ENCODE measurements at regions not wholly inside any gene's neighbourhood (a gene's known extent, or its start where the extent isn't known, plus 50 kb on each side); places are given as distances from the start of the nearest gene placed in this dataset.
"Not testable (repeated sequence)": the region's sequence is repeated elsewhere in the genome, so short reads cannot be mapped to it uniquely, and the experiment has no call there.

DNA sequence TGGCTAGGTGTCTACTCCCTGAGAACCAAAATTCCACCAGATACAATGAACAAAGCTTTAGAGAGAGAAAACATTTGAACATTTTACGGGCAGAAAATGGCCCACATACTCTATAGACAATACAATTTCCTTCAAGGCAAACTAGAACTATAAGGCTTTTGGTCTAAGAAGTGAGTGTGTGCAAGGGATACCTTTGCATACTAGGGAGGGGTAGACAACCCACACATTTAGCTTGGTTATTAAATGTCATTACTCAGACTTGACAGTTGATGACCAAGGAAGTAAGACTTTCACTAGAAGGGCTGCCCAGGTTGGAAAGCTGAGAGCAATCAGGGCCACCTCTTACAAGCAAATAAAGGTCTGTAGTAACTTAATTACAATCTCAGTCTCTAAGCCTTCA, 64.0 kb upstream of the PLEKHM1 start:
- not testable (repeated sequence) for ATAC-seq

DNA sequence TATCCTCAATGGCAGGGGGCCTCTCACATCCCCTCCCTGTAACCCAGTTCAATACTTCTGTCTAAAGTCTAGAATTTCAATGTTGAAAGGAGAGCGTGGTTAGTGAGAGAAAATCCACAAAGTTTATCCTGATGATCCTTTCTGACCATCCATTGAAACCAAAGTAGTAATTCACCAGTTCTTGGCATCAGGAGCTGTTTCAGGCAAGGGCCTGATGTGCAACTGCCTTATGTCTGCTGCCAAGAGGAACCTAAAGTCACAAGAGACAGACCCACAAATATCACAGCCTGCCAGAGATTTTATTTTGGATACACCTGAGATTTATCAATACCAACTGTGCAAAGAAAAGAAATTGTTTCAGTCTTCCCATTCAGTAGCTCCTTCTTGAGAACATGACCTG, 68.3 kb upstream of the PLEKHM1 start:
- ATAC-seq: not testable (repeated sequence)

DNA sequence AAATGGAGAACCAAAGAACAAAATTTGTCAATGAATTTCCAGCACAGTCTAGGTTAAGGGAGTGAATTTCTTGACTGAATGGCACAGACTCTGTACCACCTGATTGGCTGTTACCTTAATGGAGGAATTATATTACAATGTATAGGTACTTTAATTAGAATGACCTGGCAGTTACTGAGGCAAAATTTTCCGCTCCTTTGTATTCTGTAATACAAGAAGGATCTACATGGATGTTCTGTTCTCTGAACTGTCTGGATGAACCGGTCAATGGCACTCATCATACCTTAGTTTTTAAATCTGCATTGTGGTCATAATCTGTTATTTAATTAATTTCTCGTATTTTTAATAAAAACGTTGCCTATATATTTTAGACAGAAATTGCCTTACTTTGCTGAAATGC, 72.3 kb upstream of the PLEKHM1 start:
- not testable (repeated sequence) for ATAC-seq

DNA sequence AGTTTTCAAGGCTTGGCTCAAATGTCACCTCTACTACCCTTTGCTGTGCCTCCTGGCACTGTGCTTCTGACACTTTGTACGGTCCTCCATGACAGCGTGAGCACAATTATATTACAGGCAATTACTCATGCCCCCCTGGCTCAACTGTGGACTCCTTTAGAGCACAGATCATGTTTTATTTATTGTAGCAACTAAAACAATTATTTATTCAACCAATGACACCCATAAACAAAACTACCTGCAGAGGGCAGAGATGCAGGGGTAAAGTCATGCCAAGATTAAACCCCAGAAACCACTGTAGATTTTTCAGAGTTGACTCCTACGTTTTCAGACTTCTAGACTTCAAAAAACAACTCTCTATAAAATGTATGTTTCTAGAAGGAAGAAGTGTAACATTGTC, 72.8 kb upstream of the PLEKHM1 start:
- ATAC-seq: not testable (repeated sequence)

DNA sequence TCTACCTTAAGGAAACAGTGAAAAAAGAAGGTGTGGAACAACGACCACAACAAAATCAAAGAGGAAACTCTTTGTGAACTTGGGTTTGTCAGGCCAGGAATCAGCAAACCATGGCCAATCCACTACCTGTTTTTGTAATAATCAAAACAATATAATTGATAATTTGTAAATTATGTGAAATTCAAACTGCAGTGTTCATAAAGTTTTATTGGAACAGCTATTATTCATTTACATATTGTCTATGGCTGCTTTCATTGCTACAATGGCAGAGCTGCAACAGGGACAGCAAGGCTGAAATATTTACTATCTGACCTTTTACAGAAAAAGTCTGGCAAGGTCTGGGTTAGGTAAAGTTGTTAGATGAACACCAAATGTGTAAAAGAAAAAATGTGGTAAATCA, 77.8 kb upstream of the PLEKHM1 start:
- ATAC-seq: not testable (repeated sequence)

DNA sequence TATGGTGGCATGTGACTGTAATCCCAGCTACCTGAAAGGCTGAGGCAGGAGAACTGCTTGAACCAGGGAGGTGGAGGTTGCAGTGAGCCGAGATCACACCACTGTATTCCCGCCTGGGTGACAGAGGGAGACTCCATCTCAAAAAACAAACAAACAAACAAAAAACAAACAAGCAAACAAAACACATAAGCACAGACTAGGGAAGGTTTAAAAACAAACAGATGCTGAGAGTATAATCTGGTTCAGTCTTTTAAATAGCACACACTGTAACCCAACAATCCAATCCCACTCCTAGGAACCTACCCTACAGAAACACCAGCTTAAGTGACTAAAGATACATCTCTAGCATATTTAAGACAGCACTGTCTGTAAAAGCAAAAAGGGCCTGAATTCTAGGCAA, 82.8 kb upstream of the PLEKHM1 start:
- not testable (repeated sequence) for ATAC-seq

DNA sequence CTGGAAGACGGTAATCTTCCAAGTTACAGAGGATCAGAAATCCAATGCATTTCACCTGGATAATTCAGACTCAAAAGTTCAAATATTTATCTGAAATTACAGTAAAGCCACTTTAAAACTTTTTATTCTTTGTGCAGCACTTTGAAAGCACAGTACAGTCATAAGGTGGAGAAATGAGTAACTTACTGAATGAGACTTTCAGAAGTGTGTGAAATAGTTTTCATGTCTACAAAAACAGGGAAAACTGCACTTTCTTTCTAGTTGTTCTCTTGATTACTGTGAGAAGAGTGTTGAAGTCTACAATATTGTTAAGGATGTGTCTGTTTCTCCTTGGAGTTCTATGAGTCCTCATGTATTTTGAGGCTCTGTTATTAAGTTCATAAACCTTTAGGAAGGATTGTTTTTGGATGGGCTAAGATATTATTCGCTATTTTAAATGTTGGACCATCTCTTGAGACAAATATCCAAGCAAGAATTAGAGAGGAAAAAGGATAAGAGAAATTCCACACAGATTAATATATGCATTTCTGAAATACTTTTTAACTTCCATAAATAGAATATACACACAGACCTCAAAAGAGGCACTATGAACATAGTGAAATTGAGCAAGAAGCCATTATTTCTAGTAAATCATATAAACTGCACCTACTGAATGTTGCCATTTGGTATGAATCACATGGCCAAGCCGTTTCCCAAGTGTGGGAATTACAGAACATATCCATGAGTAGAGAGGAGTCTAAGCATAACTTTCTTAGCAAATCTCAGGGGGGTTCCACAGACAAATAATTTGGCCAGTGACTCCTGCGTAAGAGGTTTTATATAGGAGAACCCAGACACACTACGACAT, 83.6 kb upstream of the PLEKHM1 start:
- ATAC-seq: no peak

DNA sequence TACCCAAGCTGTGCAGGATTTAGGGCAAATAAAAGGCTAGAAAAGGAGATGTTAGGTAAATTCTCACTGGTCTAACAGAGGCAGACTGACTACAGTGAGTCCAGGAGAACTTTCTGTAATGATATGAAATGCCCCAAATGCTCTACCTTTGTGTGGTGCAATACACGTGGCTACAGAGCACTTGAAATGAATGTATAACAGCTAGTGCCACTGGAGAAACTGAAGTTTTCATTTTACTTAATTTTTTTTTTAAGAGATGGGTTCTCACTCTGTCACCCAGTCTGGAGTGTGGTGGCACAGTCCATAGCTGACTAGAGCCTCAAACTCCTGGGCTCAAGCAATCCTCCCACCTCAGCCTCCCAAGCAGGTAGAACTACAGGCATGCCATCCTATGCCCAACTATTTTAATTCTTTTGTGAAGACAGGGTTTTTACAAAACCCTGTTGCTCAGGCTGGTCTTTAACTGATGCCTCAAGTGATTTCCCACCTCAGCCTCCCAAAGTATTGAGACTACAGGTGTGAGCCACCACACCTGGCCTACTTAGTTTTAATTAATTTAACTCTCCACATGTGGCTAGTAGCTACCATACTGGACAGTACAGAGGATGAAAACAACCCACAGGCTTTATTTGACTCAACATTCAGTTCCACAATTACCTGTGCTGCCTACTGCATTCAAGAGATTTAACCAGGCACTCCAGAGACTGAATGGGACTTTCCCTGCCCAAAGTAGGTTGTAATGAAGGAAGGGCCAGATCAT, 84.8 kb upstream of the PLEKHM1 start:
- peak; percentile 30 for ATAC-seq

DNA sequence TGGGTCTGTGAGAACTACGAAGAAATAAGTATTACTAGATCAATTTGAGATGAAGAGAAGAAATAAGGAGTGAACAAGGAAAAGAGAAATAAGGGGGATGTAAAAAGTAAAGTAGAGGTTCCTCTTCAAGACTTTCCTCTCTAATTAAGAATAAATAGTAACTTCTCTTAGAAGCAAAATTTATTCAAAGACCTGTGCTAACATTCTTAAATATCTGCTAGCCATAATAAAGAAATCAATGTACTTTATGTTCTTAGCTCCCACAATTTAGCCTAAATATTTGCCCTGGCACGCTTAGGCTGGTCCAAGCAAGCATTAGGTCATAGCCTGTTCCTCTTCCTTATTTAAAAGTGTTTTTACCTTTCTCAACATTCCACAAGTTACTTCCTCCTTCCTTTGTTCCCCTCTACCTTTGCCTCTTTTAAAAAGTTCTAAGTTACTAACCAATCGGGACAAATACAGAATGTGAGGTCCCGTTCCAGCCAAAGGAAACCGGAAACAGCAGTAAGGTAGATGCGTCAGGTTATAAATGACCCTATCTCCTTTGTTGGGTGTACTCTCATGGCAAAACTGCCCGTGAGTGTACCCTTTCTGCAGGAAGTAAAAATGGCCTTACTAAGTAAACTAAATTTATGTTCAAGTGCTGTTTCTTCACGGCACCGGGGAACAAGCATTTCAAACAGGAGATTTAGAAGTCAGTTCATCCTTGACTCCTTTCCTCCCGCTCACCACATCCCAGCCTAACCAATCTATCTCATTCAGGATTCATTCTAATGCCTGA, 86.2 kb upstream of the PLEKHM1 start:
- not testable (repeated sequence) for ATAC-seq

DNA sequence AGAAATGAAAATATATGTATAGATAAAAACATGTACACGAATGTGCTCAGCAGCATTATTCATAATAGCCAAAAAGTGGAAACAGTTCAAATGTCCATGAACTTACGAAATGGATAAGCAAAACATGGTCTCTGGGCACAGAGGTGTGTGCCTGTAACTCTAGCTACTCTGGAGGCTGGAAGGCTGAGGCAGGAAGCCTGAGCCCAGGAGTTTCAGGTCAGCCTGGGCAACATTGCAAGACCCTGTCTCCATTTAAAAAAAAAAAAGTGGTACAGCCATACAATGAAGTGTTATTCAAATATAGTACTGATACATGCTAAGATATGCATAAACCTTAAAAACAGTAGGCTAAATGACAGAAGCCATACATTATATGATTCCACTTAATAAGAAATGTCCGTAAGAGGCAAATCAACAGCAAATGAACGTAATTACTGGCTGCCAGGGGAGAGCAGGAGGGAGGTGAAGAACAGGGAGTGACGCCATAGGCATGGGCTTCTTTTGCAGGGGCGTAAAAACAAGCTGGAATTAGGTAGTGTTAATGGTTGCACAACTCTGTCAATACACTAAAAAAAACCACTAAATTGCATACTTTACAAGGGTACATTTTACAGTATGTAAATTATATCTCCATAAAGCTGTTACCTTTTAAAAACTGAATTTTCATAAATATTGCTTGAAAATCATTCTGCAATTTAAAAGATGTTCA, 87.2 kb upstream of the PLEKHM1 start:
- no peak for ATAC-seq

DNA sequence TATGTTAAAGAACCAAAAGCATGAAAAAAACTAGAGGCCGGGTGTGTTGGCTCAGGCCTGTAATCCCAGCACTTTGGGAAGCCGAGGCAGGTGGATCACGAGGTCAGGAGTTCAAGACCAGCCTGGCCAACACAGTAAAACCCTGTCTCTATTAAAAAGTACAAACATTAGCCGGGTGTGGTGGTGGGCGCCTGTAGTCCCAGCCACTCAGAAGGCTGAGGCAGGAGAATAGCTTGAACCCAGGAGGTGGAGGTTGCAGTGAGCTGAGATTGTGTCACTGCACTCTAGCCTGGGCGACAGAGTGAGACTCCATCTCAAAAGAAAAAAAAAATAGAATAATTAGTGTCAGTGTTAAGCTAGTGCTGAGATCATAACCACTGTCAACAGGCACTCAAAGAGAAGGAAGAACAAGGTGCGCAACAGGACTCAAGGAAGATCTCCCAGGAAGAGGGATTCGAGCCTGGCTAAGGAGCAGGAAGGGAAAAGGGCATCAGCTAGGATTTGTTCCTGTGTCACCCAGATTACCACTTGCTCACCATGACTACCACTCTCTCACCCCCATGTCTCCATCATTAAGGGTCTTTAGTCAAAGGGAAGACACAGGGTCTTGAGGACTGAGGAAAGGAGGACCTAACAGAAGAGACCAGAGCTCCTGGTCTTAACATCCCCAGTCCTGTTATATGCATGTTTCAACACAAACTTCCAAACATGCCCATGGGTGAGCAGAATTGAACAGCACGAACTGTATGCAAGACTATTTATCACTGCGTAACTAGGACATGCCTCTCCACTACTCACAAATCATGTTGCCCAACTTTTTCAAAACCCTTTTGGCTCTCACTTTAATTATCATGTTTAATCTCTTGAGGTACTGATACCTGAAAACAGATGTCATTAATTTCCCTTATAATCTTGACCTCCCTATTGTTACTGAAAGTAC, 88.3 kb upstream of the PLEKHM1 start:
- peak; percentile 81 for ATAC-seq

DNA sequence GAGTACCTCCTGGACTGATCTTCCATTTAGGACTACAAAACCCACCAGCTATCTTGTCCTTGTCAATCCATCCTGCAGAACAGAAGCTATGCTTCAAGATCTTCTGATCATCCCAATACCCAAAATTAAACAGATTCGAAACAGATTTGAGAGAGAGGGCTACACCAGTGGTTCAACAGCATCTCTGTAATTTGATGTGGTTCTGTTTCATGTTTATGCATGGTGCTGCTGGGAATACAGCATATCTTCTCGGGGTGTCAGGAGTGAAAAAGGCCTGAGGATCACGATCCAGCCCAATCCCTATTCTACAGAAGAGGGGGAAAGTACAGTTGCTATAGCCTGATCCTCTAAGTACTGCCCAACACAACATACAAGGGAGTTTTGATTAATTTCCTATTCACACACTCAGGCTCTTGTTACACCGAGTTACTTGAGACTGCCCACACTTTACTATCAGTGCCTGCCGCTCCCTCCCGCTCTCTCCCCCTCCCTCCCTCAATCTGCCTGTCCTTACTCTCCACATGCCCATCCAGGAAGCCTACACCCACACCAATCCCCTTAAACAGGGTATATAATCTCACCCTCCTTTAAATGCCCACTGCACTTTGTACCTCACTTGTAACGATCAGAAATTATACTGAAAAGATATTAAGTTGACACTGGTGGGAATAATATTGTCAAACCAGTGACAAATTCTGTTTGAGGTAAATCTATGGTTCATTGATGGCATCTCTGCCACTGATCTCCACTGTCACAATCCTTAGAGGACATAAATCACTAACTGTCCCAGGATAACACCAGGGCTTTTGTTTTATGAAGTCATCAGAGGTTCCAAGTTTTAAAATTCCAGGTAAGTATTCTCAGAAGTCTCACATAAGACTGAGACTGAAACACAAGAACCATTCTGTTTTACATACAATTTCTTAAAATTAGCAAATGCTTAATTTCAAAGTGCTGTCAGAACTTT, 89.3 kb upstream of the PLEKHM1 start:
- no peak for ATAC-seq

DNA sequence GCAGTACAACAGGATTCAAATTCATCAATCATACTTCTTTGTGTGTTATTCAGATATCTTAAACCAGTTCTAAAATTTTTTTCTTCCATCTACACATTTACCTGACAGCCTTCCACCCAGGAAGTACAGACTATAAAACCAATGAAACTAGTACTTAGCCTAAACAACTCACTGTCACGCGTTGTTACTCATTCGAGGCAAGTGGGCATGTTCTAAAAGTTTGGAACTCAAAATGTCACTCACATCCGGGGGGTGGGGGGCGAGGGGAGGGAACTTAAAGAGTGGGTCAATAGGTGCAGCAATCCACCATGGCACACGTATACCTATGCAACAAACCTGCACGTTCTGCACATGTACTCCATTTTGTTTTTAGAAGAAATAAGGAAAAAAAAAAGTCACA, 90.4 kb upstream of the PLEKHM1 start:
- no peak for ATAC-seq

DNA sequence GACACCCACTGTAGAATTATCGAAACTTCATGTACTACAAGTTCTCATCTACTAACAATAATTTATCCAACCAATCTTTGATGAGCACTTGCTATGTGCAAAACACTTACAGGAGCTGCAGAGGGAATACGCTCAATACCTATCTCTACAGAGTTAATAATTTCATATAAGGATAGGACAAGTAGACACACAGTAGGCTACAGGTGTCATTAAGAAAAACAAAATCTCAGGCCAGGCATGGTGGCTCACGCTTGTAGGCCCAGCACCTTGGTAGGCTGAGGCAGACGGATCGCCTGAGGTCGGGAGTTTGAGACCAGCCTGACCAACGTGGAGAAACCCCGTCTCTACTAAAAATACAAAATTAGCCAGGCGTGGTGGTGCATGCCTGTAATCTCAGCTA, 91.3 kb upstream of the PLEKHM1 start:
- ATAC-seq: no peak

DNA sequence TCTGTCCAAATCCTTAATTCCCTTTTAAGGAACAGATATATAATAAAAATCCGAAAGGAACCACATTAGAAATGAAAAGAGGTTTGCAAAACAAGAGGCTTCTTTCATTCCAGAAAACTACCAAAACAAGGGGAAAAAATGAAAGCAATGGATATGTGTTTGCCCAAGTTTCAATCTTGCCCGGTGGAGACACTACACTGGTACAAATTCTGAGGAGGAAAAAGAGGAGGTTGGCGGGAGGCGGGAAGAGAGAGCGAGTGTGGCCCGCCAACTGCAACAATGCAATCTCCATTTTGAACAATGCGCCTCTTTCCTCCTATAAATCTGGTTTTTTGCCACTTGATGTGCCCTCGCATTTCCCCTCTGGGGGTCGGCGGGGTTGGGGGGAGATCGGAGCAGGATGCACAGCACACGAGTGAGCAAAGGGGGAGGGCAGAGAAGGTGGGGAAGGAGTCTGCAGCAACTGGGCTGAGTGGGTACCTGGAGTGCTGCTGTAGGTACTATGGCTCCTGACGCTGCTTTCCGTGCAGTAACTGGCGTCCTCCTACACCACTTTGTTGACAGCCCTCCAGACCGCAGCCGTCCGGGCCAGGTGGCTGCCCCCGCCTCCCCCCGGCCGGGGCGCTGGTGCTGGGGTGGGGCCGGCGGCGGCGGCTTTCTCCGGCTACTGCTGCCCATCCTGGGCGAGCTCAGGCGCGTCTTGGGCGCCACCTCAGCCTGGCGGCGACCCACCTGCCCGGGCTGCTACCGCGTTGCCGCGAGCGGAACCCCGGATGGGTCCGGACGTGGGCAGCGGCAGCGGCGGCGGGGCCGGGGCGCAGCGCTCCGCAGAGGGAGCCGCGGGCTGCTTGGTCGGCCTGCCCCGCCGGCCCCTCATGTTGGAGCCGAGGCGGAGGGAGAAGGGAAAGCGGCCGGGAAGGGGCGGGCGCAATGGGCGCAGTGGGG, 93.8 kb upstream of the PLEKHM1 start:
- ATAC-seq: peak; percentile 73

DNA sequence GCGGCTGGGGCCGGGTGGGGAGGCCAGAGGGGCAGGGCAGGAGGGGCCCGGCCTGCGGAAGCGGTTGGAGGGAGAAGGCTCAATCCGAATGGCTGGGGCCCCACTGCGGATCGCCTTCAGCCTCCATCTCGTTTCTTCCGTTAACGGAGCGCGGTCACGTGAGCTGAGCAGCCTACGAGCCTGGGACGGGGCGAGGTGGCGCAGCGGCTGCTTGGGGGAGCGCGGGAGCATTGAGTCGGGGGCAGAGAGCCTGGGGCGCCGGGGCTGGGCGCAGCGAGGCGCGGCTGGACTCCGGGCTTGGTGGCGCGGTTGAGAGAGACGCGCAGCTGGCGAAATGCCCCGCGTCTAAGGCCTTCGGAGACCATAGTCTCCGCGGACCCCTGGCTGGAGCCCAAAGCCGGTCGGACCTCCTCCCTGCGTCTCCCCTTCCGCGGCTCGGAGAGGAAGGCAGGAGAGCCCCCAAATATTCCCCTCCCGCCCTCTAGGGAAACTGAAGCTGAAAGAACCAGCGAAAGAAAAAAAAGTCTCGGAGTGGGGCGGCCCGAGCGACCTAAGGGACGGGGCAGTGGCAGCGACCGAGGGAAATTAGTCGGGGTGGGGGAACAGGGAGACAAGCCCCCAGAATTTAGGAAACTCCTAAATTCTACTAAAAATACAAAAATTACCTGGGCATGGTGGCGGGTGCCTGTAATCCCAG, 94.7 kb upstream of the PLEKHM1 start:
- ATAC-seq: peak; percentile 76

DNA sequence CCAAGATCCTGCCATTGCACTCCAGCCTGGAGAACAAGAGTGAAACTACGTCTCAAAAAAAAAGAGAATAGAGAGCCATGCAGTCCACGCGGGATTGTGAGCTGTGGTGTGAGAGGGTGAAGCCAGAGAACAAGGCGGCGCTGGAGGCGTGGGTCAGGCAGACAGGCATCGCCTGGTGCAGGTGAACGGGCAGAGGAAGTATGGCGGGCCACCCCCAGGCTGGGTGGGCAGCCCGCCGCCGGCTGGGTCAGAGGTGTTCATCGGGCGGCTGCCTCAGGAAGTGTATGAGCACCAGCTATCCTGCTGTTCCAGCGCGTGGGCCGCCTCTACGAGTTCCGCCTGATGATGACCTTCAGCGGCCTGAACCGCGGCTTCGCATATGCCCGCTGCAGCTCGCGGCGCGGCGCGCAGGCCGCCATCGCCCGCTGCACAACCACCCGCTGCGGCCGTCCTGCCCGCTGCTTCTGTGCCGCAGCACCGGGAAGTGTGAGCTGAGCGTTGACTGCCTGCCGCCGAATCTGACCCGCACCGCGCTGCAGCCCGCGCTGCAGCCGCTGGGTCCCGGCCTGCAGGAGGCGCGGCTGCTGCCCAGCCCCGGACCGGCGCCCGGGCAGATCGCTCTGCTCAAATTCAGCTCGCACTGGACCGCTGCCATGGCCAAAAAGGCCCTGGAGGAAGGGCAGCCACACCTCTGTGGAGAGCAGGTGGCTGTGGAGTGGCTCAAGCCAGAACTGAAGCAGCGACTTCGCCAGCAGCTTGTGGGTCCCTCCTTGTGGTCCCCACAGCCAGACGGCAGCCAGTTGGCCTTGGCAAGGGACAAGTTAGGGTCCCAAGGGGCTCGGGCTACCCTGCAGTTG, 95.5 kb upstream of the PLEKHM1 start:
- peak; percentile 35 for ATAC-seq

Measured in esophagus mucosa (tissue), 1 donor.